H4 (cell line): ENCODE measurements at regions not wholly inside any gene's neighbourhood (a gene's known extent, or its start where the extent isn't known, plus 50 kb on each side); places are given as distances from the start of the nearest gene placed in this dataset.

ENCODE experiments used
- DNase-seq: peaks from one replicate; pipeline ENCODE4 v3.0.0-alpha.2; 2015; ENCODE audit warnings: low spot score

DNA sequence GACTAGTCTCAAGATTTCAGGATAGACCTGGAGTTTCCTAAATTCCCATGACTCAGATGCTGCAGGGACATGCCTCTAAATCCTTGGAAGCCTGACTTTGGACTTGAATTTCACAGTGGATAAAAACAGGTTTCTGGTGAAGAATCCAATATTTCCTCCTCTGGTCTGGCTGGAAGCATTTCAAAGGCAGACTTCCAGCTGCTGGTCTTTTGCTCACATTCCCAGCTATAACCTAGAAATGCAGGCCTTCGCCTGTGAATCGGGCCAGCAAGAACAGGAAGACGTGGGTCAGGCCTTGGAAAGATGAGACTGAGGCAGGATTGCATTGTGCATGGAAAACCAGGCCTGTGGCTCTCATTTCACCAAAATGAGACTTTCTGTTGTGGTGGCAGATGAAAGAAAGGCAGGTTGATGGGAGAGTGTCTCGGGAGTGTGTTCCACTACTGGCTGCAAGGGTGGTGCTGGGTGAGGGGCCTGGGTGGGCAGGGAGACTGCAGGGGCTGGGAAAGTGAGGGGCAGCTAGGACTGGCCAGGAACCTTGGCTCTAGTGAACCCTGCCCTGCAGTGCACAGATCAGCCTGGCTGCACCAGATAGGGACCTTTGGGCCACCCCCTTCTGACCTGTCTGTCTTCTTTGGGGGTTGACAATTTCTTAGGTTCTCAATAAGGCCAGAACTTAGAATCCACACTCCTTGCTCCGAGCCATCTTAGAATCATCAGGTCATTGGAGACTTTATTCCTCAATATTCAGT lies 488.8 kb upstream of the MKI67 start:
- DNase-seq = no peak

DNA sequence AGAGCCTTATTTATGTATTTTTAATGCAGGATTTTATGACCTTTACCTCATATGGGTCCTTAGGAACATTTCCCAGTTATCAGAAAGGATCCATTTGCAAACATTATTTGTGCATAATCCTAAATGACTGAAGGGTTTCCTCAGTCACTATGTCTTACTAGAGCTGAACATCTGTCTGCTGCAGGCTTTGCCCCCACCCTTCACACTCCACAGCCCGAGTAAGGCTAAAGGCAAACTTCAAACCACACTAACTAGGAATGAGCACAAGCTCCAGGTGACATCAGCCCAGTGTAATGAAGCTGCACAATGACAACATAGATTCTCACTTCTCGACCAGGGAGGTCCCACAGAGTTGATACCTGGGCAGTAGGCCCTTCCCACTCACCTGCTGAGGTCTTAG lies 491.3 kb upstream of the MKI67 start:
- DNase-seq = no peak

DNA sequence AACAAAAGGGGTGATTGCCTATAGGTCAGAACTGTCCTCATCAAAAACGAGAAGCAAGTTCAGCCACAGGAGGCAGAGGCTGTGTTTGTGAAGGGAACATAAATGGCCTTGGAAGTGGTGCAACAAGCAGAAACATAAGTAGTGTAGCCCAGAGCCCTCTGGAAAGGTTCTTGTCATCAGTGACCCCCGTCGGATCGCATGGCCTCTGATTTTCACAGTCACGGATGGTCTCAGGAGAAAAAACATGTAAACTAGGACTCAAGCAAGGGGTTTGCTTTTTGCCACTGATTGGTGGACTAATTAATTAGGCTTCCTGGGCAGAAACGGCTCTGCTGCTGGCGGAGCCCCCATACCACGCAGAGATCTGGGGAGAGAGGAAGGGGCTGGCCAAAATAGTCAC lies 496.5 kb upstream of the MKI67 start:
- DNase-seq = no peak

DNA sequence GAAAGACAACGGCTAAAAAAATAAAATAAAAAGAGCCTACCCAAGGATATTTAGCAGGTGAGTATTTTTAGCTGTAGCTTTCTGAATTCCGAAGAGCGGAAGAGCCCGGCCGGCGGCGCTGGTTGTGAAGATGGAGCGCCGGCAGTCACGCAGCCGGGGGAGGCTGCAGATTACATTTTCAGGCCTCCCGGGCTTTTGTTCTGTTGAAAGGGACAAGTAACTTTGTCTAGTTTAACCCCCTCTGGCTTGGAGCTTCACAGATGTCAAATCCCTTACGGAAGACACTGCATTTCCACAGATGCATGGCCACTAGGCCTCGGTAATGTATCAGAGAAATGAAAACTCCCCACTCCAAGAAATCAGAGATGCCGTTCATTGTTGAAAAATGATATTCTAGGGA lies 497.6 kb upstream of the MKI67 start:
- no peak for DNase-seq

DNA sequence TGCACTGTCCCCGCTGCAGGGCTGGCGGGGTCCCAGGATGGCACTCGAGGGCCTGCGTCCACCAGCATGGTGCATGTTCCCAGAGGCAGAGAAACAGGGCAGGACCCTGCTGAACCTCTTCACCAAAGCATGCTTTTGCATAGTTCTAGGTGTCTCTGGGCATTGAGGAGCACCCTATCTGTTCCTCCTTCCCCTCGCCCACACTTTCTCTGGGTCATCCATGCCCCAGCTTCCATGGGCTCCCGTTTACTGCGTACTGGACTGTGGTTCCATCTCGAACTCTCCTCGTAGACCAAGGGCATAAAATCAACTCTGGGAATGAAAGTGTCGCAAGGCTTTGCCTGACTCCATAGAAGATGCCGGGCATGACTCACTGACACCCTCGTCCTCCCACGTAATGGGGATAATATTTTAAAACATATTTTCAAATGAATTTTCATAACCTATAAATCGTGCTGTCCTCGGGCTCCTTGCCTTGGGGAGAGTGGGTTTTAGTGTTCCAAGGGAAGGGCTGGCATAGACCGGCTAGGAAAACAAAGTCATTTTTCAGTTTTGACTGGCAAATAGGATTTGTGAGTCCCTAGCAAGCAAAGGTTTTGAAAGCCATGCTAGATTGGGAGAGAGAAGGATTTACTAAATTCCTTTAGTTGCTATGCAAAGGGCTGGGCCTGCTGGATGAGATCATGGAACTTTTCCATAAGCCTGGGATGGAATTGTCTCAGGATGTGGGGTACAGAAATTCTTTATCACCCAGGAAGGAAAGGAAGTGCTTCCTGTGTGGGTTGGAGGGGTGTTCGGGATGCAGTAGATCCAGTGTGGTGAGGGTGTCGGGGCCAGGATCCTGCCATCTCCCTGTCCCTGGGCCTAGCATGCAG lies 498.7 kb upstream of the MKI67 start:
- no peak for DNase-seq

DNA sequence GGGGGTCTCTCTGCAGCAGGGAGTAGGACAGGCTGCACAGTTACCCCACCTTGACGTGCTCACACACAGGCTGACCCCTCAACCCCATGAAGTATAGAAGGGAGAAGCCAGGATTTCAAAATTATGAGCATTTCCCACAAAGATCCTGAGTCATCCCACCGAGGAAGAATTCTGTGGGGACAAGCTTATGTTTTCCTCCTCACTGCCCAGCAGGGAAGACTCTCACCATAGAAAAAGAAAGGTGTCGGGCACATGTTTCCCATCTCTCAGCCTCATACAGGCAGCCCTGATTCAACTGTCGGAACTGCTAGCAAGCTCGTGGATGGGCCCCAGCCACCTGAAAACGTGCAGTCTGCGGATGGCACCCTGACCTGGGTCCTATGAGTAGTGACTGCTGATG lies 499.7 kb upstream of the MKI67 start:
- DNase-seq = no peak

DNA sequence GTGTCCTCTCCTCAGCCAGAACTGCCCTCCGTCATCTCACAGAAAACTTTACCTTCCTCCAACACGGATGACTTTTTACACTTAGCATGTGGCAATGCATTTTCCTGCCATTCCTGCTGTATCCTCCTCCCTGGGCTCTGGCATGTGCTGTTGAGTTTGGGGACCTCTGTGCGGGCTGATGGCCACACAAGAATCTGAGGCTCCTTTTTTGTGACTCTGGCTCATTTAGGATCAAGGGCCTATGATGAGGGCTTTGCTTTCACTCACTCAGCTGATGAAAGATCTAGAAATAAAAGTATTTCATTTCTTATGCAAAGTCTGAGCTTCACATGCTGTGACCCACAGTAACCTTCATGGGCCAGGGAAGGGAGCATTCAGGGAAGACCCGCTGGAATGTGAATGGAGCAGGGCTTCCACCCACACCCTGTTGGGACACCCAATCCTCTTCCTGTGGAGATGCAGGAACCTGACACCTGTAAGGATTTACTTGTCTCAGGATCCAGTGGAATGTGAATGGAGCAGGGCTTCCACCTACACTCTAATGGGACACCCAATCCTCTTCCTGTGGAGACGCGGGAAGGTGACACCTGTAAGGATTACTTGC lies 500.3 kb upstream of the MKI67 start:
- DNase-seq = no peak

DNA sequence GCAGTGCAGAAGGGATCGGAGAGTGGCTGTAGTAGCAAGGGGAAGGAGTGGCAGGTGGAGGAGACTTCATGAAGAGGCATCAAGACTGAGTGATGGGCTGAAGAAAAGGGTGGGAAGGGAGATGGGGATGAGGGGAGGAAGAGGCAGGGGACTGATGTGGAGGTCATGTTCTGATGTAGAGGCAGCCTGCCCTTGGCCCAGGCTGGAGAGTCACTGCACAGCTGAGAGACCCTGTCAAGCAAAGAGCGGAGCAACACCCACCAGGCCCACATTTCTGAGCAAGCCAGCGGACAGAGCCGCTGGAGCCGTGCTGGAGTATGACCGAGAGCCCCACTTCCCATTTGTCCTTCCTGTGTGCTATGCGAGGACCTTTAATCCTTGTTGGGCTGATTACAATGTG lies 501.6 kb upstream of the MKI67 start:
- DNase-seq = no peak

DNA sequence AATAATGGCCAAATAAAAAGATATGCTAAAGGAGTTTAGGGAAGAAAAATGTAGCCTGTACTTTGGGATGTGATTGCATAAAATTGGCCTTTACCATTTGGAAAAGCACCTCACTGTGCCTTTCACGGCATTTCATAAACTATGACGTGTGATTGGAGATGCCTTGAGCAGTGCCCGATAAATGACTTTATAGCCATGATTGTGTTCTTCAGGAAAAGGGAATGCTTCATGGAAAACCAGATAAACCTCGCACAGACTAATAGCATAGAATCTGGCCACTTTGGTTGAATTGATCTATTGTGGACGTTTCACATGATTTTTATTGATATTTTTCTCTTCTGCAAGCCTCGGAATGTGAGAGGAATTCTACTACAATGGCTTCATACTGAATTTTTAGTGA lies 502.0 kb upstream of the MKI67 start:
- DNase-seq = no peak

DNA sequence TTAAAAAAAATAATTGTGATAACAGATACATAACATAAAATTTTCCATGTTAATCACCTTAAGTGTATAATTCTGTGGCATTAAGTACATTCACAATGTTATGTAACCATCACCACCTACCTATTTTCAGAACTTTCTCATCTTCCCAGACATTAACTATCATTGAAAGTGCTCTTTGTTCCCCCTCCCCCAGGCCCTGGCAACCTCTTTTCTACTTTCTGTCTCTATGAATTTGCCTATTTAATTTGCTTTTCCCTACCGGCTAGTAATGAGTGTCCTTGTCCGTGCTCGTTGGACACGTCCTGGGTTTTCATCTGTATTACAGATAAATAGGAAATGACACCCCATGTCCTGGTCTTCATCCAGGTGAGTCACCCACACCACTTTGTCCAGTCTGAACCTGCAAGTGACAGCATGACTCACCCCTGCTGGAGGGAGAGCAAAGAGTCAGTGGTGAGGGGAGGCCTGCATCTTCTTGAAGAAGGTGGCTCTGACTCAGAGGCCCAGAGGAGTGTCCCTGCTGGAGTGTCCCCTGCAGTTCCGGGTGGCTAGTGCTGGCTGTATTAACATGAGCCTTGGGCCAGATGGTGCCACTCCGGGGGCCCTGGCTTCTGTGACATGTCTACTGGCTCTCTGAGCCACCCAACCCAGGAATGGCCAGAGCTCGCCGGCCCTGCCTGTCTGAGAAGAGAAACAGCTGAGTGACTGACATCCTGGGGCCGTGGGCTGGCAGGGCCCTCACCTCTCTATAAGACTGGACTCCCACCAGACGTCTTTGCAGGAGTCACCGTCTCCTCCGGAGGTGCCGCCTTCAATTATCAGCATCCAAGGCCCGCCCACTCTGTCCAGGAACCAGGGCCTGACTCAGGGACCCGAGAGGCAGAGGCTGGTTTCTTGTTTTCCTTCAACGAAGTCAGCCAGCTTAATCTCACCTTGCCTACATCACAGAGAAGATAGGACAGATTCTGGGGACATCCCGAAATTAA lies 503.2 kb upstream of the MKI67 start:
- peak; percentile 74 for DNase-seq

DNA sequence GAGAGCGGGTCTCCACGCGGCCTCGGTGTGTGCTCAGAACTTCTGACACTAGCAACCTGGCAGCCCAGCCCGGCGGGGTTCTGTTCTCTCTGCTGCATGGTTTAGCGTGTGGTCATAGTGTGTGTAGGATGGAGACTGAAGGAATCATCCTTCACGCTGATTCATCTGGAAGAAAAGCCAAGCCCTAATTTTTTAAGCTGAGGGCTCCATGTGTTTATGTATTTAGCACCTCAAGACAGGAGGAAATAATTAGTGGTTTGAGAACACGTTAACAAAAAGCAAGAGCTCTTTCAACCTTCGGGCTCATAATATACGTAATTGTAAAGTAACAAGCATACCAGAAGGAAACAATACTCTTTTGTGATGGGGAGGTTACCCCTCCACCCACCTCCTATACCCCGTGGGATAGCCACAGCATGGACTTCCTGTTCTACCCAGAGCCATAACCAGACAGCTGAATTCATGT lies 504.6 kb upstream of the MKI67 start:
- DNase-seq = peak; percentile 39

DNA sequence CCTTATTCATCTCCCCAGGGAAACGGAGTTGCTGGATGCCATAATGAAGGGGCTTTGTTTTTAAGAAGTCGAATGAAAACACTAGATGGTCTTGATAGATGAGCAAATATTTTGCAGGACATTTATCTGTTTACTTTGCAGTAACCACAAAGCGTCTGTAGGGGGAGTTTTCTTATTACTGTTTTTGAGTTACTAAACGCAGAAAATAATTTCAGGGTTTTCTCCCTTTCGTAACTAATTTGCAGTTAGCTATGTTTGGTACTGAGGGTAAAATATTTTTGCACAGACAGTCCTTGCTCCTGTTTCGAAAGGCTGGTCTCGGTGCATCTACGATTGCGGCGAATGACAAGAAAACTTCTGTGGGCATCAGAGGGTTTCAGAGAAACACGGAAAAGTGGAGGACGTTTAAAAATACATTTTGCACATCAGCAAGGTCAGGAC lies 505.6 kb upstream of the MKI67 start:
- no peak for DNase-seq

DNA sequence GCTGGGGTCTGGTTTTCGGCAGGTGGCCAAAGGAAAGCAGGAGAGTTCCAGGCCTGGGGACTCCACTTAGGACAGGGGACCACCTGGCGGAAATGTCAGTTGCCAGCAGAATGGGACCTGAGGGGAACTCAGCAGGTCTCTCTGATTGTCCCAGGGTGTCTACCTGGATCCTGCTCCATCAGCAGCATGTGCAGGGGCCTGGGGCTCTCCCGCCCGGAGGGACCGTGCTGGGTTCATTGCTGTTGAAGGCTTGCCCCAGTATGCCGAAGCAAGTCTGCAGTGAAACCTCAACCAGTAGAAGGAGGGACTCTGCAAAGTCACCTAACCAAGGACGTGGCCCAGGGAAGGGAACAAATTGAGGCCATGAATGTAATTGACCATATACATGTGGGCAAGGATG lies 506.5 kb upstream of the MKI67 start:
- DNase-seq = no peak

DNA sequence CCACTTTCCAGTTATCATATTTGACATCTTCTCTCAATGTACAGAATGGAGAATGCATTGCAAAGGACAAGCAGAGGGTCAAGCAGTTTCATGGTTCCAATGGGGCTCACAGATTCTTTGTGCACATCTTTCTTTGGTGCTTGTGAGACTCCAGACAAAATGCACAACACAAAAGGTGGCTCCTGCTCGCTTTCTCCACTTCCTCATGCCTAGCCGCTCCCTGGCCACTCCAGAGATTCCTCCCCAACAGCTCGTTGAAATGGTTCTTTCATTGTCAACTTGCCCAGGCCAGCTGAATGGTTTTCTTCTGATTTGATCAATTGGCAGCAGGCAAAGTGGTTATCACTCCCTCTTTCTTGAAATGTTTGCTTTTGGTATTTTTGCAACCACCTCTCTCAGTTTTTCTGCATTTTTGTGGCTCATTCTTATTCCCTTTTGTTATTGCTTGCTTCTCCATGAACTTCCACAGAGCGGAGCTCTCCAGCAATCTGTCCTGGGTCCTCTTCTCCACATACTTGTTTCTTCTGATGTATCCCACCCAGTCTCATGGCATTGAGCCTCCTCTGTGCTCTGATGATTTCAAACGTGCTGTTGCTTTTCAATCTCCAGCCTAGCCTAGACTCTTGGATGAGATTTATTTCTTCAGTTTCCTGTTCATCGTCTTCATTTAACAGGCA lies 507.8 kb upstream of the MKI67 start:
- no peak for DNase-seq

DNA sequence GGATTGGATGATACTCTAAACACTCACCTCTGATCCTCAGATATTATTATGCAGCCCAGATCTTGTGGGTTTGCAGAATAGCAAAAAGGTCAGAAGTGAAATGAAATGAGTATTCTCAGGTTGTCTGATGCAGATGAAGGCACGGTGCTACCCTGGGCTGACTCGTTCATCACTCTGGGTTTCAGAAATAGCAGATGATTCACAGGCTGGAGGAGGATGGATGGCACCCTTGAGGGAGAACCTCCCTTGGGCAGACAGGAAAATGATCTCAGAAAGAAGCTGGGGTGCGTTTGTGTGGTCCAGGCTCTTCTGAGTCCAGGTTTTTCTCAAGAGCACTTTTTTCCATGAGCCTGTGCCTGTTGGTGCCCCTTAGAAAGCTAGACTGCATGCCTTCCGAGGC lies 515.8 kb upstream of the MKI67 start:
- DNase-seq = no peak

DNA sequence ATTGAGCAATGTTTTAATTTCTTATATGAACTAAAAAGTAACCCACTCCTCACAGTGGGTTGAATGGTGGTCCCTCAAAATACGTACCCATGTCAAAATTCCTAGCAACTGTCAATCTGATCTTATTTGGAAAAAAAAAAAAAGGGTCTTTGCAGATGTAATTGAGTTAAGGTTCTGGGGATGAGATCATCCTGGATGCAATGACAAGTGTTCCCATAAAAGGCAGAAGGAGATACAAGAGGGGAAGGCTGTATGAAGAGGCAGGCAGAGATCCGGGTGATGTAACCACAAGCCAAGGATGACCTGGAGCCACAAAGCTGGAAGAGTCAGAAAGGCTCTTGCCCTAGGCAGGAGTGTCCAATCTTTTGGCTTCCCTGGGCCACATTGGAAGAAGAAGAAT lies 516.3 kb upstream of the MKI67 start:
- DNase-seq = no peak

DNA sequence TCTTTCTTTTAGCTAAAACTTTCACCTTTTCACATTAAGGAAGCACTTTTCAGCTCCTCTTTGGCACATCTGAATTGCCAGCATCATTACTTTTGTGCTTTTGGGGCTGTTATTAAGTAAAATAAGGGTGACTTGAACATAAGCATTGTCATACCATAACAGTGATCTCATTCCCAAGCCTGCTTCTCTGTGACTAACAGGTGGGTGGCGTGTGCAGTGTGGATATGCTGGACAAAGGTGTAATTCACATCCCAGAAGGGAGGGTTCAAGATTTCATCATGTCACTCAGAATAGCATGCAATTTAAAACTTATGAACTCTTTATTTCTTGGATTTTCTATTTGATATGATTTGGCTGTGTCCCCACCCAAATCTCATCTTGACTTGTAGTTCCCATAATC lies 517.4 kb upstream of the MKI67 start:
- no peak for DNase-seq

DNA sequence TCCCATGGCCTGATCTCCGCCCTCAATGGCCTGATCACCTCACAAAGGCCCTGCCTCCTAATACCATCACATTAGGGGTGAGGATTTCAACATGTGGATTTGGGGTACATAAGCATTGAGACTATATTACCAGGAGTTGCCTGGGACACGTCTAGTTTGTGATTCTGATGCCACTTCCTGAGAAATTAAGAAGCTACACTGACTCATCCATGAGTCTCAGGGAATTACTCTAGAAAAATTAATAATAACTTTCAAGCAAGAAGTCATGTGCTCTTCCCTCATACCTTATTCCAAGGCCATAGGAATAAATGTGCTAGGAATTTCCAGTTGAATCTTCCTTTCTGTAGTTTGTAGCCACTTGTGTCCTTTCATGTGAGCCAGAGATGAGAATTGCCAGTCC lies 519.3 kb upstream of the MKI67 start:
- no peak for DNase-seq

DNA sequence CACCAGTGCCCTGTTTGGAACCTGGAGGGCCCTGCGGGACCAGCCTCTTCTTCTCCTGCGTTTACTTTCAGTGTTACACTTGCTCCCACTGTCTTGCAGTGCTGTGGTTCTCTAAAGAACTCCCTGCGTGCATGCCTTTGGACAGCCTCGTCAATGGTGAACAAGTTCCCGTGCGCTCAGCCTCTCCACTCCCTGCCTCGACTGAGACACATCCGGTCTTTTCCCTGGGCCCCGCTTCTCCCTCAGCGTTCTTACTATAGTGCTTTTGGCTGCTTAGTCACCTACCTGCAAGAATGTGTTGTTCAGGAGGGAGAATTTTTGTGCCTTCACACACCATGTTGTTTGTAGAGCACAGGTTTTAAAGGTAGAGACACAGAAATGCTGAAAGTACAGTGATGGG lies 520.7 kb upstream of the MKI67 start:
- no peak for DNase-seq

DNA sequence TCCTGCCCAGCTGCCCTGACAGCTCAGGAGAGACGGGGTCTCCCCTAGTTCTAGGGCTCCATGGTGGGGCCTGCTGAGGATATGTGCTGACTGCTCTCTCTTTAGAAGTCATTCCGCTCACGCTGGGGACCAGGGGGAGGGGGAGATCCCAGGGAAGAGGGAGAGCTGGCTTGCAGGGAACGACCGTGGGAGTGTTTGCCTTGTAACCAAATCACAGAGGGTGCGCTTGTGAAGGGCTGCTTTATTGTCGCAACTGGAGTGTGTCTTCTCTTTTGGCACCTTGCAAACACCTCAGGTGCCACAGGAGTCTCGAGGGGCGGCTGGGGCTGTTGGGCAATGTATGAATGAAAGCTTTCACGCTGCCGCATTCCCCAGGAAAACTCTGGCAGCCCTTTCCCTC lies 531.3 kb upstream of the MKI67 start:
- DNase-seq = no peak

DNA sequence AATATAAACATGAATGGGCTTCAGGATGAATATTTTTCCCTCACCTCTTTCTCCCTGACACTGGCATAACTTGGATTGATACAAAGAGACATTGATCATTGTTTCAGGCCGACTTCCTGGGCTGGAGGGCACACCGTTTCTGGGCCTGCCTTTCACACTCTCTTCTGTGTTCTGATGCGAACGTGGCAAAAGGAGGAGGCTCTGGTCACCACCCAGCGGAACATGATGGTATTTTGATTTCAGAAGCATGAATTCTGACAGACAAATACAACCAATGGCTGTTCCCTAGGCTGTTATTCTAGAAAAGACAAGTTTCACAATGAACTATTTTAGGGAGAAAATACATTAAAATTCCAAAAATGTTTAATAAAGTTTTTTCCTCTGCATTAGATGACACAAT lies 534.5 kb upstream of the MKI67 start:
- peak; percentile 9 for DNase-seq
